ENCODE measurements at regions not wholly inside any gene's neighbourhood (a gene's known extent, or its start where the extent isn't known, plus 50 kb on each side); places are given as distances from the start of the nearest gene placed in this dataset.
"Not testable (repeated sequence)": the region's sequence is repeated elsewhere in the genome, so short reads cannot be mapped to it uniquely, and the experiment has no call there.

DNA sequence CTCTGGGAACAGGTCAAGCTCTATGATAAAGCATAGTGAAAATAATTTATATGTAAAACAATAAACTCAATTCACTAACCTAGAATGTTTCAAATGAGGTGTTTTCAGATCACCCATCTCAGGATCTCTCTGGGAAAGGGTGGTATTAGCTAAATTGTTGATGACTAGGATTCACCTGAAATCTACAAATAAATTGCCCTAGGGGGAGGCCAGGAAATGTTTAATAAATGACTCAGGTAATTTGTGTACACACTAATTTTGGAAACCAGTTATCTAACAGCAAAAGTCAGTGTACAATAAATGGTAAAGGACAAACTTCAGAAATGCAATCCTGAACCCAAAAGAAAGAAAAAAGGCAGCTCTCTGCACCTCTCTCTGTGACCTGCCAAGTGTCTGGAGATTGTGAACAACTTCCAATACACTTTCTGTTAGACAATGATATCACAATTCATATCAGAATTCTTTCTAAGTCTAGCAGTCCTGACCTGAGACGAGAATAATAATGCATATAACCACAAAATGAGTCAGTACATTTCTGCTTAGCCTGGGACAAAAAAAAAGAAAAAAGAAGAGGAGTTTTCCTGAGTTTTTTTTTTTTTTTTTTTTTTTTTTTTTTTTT lies 760.0 kb downstream of the EPHA4 start:
- DNase-seq, result no peak

DNA sequence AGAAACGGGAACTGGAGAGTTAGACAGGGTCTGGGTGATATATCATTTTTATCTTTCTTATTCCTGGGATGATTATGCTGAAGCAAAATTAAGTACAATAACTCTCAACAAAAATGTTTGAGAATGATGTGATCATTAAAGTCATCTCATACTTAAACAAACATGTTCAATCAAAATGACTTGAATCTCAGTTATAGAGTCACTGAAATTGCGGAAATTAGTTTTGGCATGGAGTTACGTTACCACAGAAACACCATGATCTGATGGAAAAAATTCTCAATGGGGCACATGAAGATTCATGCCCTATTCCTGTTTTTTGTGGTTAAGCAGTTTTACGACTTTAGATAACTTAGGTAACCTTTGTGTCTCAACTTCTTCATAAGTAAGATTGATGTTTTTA lies 757.7 kb downstream of the EPHA4 start:
- no peak for DNase-seq

- DNase-seq, result no peak
These were observed 756.4 kb downstream of the EPHA4 start for GRCh38 chr2:220815698-220816097.

DNA sequence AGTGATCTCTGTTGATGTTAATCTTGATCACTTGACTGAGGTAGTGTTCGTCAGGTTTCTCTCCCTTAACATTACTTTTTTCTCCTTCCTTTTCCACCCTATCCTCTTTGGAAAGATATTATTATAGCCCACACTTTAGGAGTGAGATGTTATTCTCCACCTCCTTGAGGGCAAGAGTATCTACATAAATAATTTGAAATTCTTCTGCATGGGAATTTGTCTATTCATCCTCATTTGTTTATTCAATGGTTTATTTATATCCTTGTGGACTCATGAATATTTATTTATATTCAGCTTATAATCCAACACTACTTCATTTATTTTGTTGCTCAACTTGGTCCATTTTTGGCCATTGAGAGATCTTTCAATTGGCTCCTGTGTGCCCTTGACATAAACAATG lies 750.4 kb downstream of the EPHA4 start:
- DNase-seq, result no peak

DNA sequence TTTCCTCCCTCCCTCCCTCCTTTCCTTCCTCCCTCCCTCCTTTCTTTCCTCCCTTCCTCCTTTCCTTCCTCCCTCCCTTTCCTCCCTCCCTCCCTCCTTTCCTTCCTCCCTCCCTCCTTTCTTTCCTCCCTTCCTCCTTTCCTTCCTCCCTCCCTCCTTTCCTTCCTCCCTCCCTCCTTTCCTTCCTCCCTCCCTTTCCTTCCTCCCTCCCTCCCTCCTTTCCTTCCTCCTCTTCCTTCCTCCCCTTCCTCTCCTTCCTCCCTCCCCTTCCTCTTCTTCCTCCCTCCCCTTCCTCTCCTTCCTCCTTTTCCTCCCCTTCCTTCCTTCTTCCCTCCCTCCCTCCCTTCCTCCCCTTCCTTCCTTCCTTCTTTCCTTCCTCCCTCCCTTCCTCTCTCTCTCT lies 748.5 kb downstream of the EPHA4 start:
- not testable (repeated sequence) for DNase-seq

DNA sequence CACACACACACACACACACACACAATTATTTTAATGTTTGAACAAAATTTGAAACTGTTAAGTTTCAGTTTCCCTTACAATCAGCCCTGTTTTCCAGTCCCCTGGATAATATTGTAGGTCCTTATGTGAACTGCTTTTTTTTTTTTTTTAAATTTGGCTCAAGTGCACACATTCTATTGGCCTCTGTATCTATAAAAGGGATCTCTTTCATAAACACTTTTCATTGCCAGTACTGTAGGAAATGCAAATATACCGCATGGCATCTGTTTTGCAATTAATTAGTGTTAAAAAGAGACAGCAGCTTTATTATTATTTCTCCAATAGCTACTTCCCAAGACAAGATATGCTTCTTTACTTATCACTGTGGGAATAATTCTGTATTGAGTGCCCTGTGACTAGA lies 738.7 kb downstream of the EPHA4 start:
- DNase-seq, result no peak

GRCh38 chr2:220835583-220835982 lies 736.5 kb downstream of the EPHA4 start:
- DNase-seq, result no peak

DNA sequence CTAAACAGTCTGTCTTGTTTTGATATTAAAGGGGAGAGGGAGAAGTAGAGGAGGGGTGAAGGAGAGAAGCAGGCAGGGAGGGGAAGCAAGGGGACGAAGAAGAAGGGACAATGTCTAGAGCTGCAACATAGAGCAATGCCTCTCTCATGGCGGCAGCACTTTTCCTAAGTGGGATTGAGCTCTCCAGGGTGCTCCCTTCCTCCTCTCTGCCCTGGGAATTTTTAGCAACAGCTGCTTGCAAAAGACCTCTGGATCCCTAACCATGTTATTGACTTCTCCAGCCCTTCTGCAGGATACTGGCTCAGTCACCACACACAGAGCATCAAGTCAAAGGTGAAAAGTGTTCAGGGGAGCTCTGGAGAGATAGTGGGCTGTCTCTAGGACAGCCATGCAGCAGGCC lies 734.9 kb downstream of the EPHA4 start:
- no peak for DNase-seq

DNA sequence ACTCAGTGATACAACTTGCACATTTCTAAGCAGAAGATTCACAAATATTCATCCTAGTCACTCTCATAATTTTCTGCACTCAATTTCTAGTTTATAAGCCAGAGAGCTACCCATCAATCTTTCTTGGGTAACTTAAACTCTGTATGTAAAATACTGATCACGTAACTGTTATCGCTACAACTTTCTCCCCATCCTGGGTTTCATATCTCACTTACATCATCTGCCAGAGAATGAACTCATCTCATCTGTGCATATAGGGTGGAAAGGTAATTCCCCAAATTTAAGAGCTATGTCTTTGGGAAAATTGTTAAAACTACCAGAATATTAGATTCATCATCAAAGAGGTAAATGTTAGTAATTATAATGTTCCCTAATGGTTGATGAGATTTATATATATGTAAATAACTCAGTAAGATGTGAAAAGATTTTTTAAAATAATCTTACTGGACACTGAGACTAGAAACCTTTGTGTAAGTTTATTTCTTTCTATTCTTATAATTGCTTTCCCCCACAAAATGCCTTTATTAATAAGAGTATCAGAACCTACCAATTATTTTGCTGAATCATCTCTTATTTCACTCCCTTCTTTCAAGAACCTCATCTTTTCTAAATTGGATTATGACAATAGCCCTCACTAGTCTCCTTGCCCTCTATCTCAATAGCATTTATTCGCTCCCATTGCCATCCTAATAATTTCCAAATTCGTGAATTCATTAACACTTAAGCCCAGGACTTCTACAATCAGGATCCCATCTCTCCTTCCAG lies 729.0 kb downstream of the EPHA4 start:
- DNase-seq, result no peak

- no peak for DNase-seq
These were observed 726.3 kb downstream of the EPHA4 start for GRCh38 chr2:220845766-220846273.

DNA sequence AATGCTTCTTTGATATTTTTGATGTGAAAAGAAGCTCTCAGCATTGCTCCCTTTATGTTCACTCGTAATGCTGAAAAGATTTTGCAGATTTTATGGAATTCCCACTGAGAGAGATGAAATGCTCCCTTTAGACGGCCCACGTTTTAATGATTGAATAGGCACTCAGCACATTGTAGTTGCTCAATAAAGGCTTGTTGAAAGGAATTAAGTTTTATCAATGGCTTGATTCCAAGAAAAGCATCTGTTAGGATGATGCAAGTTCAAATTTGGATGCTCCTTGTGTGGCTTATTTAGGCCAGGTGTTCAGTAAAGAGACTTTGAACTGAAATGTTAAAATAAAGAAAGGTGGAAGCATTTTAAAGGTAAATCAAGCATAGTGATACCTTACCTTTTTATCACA lies 725.1 kb downstream of the EPHA4 start:
- no peak for DNase-seq

GRCh38 chr2:220847589-220847988 lies 724.5 kb downstream of the EPHA4 start:
- DNase-seq, result no peak

DNA sequence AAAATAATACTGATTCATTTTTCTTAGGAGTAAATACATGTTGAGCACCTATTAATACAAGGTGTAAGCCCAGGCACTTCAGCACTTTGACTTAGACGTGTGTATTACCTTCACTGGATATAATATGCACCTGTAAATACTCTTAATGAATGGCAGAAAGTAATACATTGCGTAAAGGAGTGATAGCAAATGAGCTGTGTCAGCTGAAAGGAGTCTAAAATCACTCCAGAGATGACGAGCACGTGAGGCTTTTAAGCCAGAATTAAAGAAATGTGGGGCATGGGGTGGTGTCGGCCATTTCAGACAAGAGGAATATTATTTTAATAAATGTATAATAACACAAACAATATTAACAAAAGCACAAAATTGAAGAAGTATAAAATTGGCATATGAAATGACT lies 722.7 kb downstream of the EPHA4 start:
- no peak for DNase-seq

DNA sequence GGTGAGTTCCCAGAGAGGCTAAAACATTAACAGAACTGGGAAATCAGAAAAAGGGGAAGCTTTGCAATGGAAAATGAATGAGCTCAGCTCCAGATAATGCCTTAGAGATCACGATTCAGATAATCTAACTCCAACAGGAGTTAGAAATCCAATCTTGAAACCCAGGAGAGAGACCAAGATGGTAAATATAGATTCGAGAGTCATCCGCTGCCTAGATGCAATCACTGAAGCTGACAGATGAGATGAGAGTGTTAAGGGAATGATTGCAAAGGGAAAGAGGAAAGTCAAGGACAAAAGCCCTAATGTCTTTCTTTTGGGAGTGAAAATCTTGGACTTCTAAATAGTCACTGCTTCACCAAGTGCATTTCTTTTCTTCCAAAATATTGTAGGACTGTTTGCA lies 722.0 kb downstream of the EPHA4 start:
- no peak for DNase-seq

GRCh38 chr2:220855296-220855695 lies 716.8 kb downstream of the EPHA4 start:
- DNase-seq, result no peak

DNA sequence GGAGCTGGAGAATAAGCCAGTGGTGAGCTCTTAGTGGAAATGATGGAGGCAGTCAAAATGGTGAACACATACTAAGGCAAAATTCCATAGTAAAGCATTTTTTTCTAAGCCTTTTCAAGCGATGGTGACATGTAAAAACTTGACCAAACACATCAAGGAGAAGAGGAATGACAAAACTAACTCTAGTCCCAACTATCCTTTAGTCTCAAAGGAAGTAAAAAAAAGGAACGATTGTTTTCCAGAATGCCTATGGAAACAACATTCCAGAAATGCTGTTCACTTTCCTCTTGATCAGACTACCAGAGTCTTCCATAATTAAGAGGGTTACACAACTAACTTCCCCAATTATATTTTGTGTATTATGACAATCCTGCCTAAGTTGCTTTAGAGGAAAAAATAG lies 715.6 kb downstream of the EPHA4 start:
- DNase-seq, result no peak

DNA sequence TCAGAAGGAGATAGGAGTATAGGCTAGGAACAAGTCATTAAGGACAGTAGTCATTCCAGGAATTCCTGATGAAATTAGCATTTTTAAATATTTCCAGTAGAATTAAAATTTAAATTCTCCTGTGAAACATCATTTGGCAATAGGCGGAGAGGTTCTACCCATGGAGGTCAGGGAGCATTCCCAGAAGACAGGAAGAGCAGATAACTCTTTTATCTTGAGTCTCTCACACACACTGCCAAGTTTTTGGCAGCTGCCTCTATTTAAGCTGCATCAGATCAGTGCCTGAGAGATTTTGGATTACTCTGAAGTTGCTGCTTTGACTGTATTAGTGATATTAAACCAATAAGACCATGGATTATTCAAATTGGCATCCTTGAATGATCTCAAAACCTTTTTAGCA lies 714.7 kb downstream of the EPHA4 start:
- no peak for DNase-seq

DNA sequence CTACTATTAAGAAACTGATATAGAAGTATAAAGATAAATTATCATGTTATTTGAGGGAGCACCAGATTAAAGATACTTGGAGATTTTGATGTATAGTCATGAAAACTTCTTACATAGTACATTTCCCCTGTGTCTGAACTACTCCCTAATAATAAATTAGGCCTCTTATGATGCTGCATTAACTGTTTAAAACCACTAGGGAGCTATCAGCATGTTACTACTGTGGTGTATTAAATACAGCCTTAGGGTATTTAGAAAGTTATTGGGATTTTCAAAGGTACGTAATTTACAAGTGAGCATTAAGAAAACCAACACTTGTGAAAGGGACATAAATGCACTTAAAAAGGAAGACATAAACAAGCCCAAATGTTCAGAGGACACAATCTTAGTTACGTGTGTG lies 714.0 kb downstream of the EPHA4 start:
- DNase-seq, result no peak

DNA sequence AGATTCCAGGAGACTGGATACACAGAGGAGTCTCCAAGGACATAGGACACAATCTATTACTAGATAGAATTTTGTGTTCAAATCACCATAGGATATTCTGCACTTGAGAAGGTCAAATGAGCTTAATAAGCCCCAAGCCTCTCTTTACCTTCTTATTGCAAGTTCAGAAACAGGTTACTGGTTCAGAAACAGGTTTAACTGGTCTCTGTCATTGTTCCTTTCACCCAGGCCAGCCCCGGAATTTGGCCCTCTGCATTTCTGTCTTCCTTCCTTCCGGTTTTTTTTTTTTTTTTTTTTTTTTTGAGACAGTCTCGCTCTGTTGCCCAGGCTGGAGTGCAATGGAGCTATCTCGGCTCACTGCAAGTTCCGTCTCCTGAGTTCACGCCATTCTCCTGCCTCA lies 700.2 kb downstream of the EPHA4 start:
- no peak for DNase-seq

DNA sequence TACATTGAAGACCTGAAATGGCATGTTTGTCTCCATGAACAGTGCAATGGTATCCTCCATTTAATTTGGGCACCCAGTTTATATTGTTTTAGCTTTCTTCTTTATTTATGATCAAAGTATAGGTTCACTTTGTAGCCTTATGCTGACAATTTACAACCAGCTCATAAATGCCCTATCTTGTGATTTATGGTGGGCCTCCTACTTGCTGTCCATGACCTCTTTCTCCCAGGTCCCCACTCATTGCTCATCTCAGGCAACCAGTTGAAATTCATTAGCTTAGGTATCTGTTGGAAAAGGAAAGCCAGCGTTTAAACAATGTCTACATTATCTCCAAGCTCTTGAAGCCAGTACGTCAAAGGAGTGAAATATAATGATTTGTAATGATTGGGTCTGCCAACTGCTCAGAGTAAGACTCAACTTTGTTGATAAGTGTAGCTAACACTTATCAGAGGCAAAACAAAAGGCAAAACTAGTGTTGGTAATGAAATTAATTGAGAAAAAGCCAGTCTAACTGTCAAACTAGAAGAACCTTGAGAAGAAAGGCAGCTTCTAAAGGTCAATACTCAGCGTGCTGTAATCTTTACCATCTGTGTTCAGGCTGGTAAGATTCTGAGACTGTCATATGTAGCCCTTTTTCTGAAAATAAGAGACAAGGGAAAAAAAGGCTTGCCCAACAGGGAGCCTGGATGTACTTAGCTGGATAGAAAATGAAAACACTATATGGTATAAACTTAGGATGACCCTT lies 695.9 kb downstream of the EPHA4 start:
- no peak for DNase-seq

DNA sequence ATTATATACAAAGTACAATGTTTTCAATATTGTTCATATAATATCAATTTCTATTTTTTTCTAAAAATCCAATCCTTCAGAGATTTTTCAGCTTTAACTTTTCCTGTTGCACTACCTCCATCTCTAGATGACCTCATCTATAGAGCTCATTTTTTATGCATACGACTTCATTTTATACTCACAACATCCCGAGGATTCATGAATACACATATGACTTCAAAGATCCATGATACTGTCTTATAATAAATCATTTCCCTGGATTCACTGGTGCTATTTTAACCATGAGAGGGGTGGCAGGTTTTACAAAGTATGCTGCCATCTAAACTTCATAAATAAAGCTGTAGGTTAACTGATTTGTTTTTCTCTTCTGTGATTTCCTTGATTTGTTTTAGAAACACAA lies 694.6 kb downstream of the EPHA4 start:
- DNase-seq, result no peak

DNA sequence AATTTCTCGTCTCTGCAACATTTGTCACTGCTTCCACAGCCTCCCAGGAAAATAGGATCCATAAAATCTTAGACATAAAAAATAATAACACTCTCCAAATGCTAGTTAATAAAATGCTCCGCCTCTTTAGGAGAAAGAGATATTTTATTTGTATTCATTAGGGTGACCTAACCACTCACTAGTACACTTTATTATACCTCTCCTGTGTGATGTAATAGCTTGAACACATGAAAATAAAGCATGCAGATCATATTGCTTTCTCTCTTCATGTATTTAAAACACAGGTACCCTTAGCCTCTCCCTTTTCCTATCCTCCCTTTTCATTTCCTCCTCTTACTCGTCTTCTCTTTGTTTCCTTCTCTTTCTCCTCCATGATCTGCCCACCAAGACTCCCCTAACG lies 694.2 kb downstream of the EPHA4 start:
- DNase-seq, result no peak

Data from suppressor macrophage (primary cell).